Cardiac muscle cell (in vitro differentiated cells and primary cell): ENCODE measurements at regions not wholly inside any gene's neighbourhood (a gene's known extent, or its start where the extent isn't known, plus 50 kb on each side); places are given as distances from the start of the nearest gene placed in this dataset.

Experiments used
- DNase-seq, 2 donors: peaks; one replicate each; pipeline versions ENCODE4 v3.0.0 to v3.0.0-alpha.2; 2010 to 2017; ENCODE audit warnings: low read depth in 1 of 2, low spot score in 1 of 2
- H3K27ac ChIP-seq: fragments of 200-600 bp; sonication (generic); 2 replicates; pipeline ENCODE4 v1.5.1; 2016
- H3K27me3 ChIP-seq: fragments of 200-600 bp; sonication (generic); 2 replicates; pipeline ENCODE4 v1.6.0; 2016; ENCODE audit warnings: control low read depth
- H3K36me3 ChIP-seq: fragments of 200-600 bp; sonication (generic); 2 replicates; pipeline ENCODE4 v1.5.1; 2016; ENCODE audit warnings: control low read depth
- H3K4me1 ChIP-seq: fragments of 200-600 bp; sonication (generic); 2 replicates; pipeline ENCODE4 v1.8.1; 2017; ENCODE audit warnings: low read depth, mild to moderate bottlenecking, mixed run types
- H3K4me3 ChIP-seq: fragments of 200-600 bp; sonication (generic); 2 replicates; pipeline ENCODE4 v1.5.1; 2016; ENCODE audit warnings: mild to moderate bottlenecking
- H3K9me3 ChIP-seq: fragments of 200-600 bp; sonication (generic); 2 replicates; pipeline ENCODE4 v1.5.1; 2017; ENCODE audit warnings: low read depth, mild to moderate bottlenecking, control low read depth
- TF ChIP-seq, protein P1 (sequence below): IDR thresholded peaks from 2 replicates; pipeline ENCODE4 v1.5.1; 2012; ENCODE audit warnings: low read depth, mild to moderate bottlenecking, low read length

DNA sequence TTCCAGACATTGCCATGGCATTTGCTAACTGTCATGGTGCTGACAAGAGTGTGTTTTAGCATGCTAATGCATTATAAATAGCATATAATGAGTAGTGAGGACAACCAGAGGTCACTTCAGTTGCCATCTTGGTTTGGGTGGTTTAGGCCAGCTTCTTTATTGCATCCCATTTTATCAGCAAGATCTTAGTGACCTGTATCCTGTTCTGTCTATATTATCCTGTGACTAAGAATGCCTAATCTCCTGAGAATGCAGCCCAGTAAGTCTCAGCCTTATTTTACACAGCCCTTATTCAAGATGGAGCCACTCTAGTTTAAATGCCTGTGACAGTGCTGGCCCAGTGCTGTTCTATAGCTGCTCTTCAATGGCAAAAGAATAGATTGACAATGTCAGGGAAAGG lies 781.0 kb upstream of the ADGRB3 start:
- Histone ChIP-seq H3K9me3 (no peaks in the 10 kb centered on the region), H3K27ac (no peak overlapping the region), H3K36me3 (no peaks in the 10 kb centered on the region), H3K27me3 (no peaks in the 10 kb centered on the region), H3K4me3 (no peak overlapping the region), H3K4me1 (no peaks in the 10 kb centered on the region)
- DNase-seq: no peak
- TF ChIP-seq, protein P1, sequence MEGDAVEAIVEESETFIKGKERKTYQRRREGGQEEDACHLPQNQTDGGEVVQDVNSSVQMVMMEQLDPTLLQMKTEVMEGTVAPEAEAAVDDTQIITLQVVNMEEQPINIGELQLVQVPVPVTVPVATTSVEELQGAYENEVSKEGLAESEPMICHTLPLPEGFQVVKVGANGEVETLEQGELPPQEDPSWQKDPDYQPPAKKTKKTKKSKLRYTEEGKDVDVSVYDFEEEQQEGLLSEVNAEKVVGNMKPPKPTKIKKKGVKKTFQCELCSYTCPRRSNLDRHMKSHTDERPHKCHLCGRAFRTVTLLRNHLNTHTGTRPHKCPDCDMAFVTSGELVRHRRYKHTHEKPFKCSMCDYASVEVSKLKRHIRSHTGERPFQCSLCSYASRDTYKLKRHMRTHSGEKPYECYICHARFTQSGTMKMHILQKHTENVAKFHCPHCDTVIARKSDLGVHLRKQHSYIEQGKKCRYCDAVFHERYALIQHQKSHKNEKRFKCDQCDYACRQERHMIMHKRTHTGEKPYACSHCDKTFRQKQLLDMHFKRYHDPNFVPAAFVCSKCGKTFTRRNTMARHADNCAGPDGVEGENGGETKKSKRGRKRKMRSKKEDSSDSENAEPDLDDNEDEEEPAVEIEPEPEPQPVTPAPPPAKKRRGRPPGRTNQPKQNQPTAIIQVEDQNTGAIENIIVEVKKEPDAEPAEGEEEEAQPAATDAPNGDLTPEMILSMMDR: no peak

- no peak for DNase-seq
- no peaks in the 10 kb centered on the region for H3K9me3 ChIP-seq
- H3K4me3 ChIP-seq: no peak overlapping the region
- no peaks in the 10 kb centered on the region for H3K4me1 ChIP-seq
- TF ChIP-seq, protein P1: no peak
- no peaks in the 10 kb centered on the region for H3K36me3 ChIP-seq
- H3K27ac ChIP-seq: no peak overlapping the region
- no peaks in the 10 kb centered on the region for H3K27me3 ChIP-seq
Measured at GRCh38 chr6:67839818-67840217, 795.3 kb upstream of the ADGRB3 start.

DNA sequence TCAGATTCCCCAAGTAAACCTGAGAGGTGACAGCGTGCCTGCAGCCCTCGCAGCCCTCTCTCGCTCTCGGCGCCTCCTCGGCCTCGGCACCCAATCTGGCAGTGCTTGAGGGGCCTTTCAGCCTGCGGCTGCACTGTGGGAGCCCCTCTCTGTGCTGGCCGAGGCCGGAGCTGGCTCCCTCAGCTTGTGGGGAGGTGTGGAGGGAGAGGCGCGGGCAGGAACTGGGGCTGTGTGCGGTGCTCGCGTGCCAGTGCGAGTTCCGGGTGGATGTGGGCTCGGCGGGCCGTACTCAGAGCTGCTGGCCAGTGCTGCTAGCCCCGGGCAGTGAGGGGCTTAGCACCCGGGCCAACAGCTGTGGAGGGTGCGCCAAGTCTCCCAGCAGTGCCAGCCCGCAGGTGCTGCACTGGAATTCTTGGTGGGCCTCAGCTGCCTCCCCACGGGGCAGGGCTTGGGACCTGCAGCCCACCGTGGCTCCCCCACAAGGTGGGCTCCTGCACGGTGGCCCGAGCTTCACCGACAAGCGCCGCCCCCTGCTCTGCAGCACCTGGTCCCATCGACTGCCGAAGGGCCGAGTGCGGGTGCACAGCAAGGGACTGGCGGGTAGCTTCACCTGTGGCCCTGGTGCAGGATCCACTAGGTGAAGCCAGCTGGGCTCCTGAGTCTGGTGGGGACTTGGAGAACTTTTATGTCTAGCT lies 809.7 kb upstream of the ADGRB3 start:
- TF ChIP-seq, protein P1: no peak
- DNase-seq: no peak
- H3K9me3 ChIP-seq: no peaks in the 10 kb centered on the region
- no peak overlapping the region for H3K27ac ChIP-seq
- no peaks in the 10 kb centered on the region for H3K27me3 ChIP-seq
- H3K4me1 ChIP-seq: no peaks in the 10 kb centered on the region
- H3K4me3 ChIP-seq: no peak overlapping the region
- H3K36me3 ChIP-seq: no peaks in the 10 kb centered on the region

DNA sequence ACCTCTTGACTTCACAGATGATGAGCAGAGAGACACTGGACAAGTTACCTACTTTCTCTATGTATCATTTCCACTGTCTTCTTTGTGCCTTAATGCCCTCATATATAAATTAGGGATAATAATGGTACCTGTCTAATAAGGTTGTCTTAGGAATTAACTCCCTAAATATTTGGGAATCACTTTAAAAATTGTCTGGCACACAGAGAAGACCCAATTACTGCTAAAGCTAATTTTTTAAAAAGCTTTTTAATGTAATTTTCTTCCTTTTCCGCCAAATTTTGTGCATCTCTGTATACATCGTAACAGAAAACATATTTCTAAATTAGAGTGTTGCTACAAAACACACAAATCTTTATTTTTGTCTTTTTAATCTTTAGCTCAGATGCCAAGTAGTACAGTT lies 816.8 kb upstream of the ADGRB3 start:
- DNase-seq: no peak
- H3K9me3 ChIP-seq: no peaks in the 10 kb centered on the region
- TF ChIP-seq, protein P1: no peak
- no peaks in the 10 kb centered on the region for H3K27me3 ChIP-seq
- no peaks in the 10 kb centered on the region for H3K36me3 ChIP-seq
- H3K4me1 ChIP-seq: no peaks in the 10 kb centered on the region
- no peak overlapping the region for H3K27ac ChIP-seq
- no peak overlapping the region for H3K4me3 ChIP-seq

GRCh38 chr6:67815623-67816022 lies 819.5 kb upstream of the ADGRB3 start:
- no peak for DNase-seq
- no peaks in the 10 kb centered on the region for H3K27me3 ChIP-seq
- H3K9me3 ChIP-seq: peaks cover 4% of the 10 kb centered on the region
- H3K36me3 ChIP-seq: no peaks in the 10 kb centered on the region
- TF ChIP-seq, protein P1: no peak
- H3K4me3 ChIP-seq: no peak overlapping the region
- no peak overlapping the region for H3K27ac ChIP-seq
- H3K4me1 ChIP-seq: no peaks in the 10 kb centered on the region
